Endothelial cell of umbilical vein (primary cell): ENCODE measurements at regions not wholly inside any gene's neighbourhood (a gene's known extent, or its start where the extent isn't known, plus 50 kb on each side); places are given as distances from the start of the nearest gene placed in this dataset.

Experiments used
- BruUV-seq: library from RNA; stranded (reverse); fragments of 400-500 nt; replicated peaks from 2 replicates; lab custom pipeline; 2021; lab: Mats Ljungman, UMichigan
- CTCF ChIA-PET: fragments of 300-600, 350-600 bp; sonication (Branson Sonifier 250); formaldehyde crosslinking; loops from one replicate; lab custom pipeline; 2021; ENCODE audit warnings: antibody characterized with exemption, inconsistent platforms; lab: Charles Lee
- POLR2A ChIA-PET: fragments of 300-600, 350-600 bp; sonication (Branson Sonifier 250); formaldehyde crosslinking; loops from one replicate; lab custom pipeline; 2021; ENCODE audit warnings: antibody characterized with exemption, inconsistent platforms; lab: Charles Lee
- DNase-seq: peaks from one replicate; pipeline ENCODE4 v3.0.0-alpha.2; 2011; ENCODE audit warnings: low read depth, low spot score
- FAIRE-seq: peaks from 2 replicates; lab custom pipeline; 2011; peaks lifted over from hg19 to GRCh38; lab: Jason Lieb, UNC
- H2AFZ ChIP-seq: 2 replicates; pipeline ENCODE4 v1.6.0; 2012; ENCODE audit warnings: low read depth, low read length, control low read depth, inconsistent platforms
- H3K27ac ChIP-seq: 2 replicates; pipeline ENCODE4 v1.5.1; 2011; ENCODE audit warnings: low read depth, mild to moderate bottlenecking, control low read depth, low read length, moderate library complexity; ENCODE audit not compliant: insufficient read depth
- H3K27me3 ChIP-seq, 2 experiments: 2 replicates each; pipeline versions ENCODE4 v1.6.0 to v1.6.1; 2011; ENCODE audit warnings: low read length in 2 of 2, mixed read lengths in 1 of 2; ENCODE audit not compliant: control insufficient read depth in 2 of 2, insufficient read depth in 2 of 2
- H3K36me3 ChIP-seq, 2 experiments: 2 replicates in 1 of 2; 3 replicates in 1 of 2; pipeline ENCODE4 v1.5.1; 2011; ENCODE audit warnings: low read length in 2 of 2, mild to moderate bottlenecking in 1 of 2, moderate library complexity in 1 of 2; ENCODE audit not compliant: control insufficient read depth in 2 of 2, insufficient read depth in 2 of 2; ENCODE audit errors: extremely low read depth in 1 of 2
- H3K4me1 ChIP-seq: 3 replicates; pipeline ENCODE4 v1.5.1; 2011; ENCODE audit warnings: mild to moderate bottlenecking, low read length; ENCODE audit not compliant: control insufficient read depth, insufficient read depth; ENCODE audit errors: extremely low read depth
- H3K4me2 ChIP-seq: 2 replicates; pipeline ENCODE4 v1.6.1; 2011; ENCODE audit warnings: low read length, control low read depth, mixed read lengths; ENCODE audit not compliant: insufficient read depth
- H3K4me3 ChIP-seq, 3 experiments: fragments of 200-600 bp in 1 of 3; sonication (generic), shearing (Covaris generic) in 1 of 3; replicated peaks in 1 of 3; 2 replicates each; pipeline ENCODE4 v1.5.1; 2011 to 2016; ENCODE audit warnings: control low read depth in 3 of 3, low read length in 3 of 3, mild to moderate bottlenecking in 2 of 3, inconsistent platforms in 1 of 3, low read depth in 1 of 3, moderate library complexity in 1 of 3; ENCODE audit not compliant: insufficient read depth in 1 of 3
- H3K79me2 ChIP-seq: 2 replicates; pipeline ENCODE4 v1.6.0; 2012; ENCODE audit warnings: low read length, inconsistent platforms; ENCODE audit not compliant: control insufficient read depth, insufficient read depth
- H3K9ac ChIP-seq: replicated peaks from 2 replicates; pipeline ENCODE3; 2011; ENCODE audit warnings: low read length, control low read depth; ENCODE audit not compliant: insufficient read depth; ENCODE audit errors: extremely low read depth
- H3K9me1 ChIP-seq: replicated peaks from 3 replicates; pipeline ENCODE4 v1.6.0; 2011; ENCODE audit warnings: mild to moderate bottlenecking, low read length; ENCODE audit not compliant: control insufficient read depth, insufficient read depth; ENCODE audit errors: extremely low read depth
- H3K9me3 ChIP-seq: replicated peaks from 2 replicates; pipeline ENCODE4 v1.5.1; 2012; ENCODE audit warnings: low read length, inconsistent platforms; ENCODE audit not compliant: control insufficient read depth, insufficient read depth
- H4K20me1 ChIP-seq: replicated peaks from 2 replicates; pipeline ENCODE3; 2011; ENCODE audit warnings: mild to moderate bottlenecking, low read length; ENCODE audit not compliant: control insufficient read depth, insufficient read depth; ENCODE audit errors: extremely low read depth
- EZH2 ChIP-seq: IDR thresholded peaks from 2 replicates; pipeline ENCODE4 v1.6.1; 2012; ENCODE audit warnings: borderline replicate concordance, low read depth, mild to moderate bottlenecking, moderate library complexity, low read length, inconsistent platforms; ENCODE audit not compliant: severe bottlenecking
- FOS ChIP-seq: IDR thresholded peaks from 2 replicates; pipeline ENCODE4 v1.6.1; 2011; ENCODE audit warnings: mild to moderate bottlenecking, low read length, moderate library complexity, borderline replicate concordance; ENCODE audit not compliant: insufficient read depth
- GATA2 ChIP-seq: IDR thresholded peaks from 2 replicates; pipeline ENCODE4 v1.7.0; 2011; ENCODE audit warnings: low read depth, mild to moderate bottlenecking, moderate library complexity, mixed read lengths, low read length; ENCODE audit not compliant: insufficient read length, insufficient read depth
- JUN ChIP-seq: IDR thresholded peaks from 2 replicates; pipeline ENCODE4 v1.6.1; 2011; ENCODE audit warnings: borderline replicate concordance, low read depth; ENCODE audit not compliant: insufficient read length, insufficient read depth
- MYC ChIP-seq: IDR thresholded peaks from one replicate; pipeline ENCODE4 v1.6.1; 2011; ENCODE audit warnings: mild to moderate bottlenecking, low read depth, low read length
- POLR2A ChIP-seq: IDR thresholded peaks from 2 replicates; pipeline ENCODE4 v1.6.1; 2012; ENCODE audit warnings: low read depth, mild to moderate bottlenecking, control low read depth, low read length
- POLR2AphosphoS5 ChIP-seq: IDR thresholded peaks from 2 replicates; pipeline ENCODE4 v1.6.1; 2012; ENCODE audit warnings: low read depth, mild to moderate bottlenecking, control low read depth, low read length, moderate library complexity; ENCODE audit not compliant: insufficient read depth
- dilution Hi-C: fragments of 300-500 bp; cut with MboI; formaldehyde crosslinking; loops from one replicate; pipeline ENCODE4 v1.15.0; 2019; ENCODE audit warnings: low sequenced_read_pairs; ENCODE audit not compliant: extremely low pct_ligation_motif_present
- intact Hi-C: fragments of 100-400 bp; cut with micrococcal nuclease; formaldehyde crosslinking; loops from one replicate; pipeline ENCODE4 v1.10.0; 2022
- TF ChIP-seq, protein P1 (sequence below): IDR thresholded peaks from 2 replicates; pipeline ENCODE4 v1.6.1; 2011; ENCODE audit not compliant: insufficient read depth, insufficient read length
- TF ChIP-seq, protein P2 (sequence below), 2 donors: IDR thresholded peaks; 1 replicate in 1 of 2; 2 replicates in 1 of 2; pipeline ENCODE4 v1.5.1; 2011; ENCODE audit warnings: low read length in 2 of 2, mild to moderate bottlenecking in 2 of 2, moderate library complexity in 2 of 2, control low read depth in 1 of 2, inconsistent platforms in 1 of 2, low read depth in 1 of 2; ENCODE audit not compliant: insufficient read depth in 1 of 2; ENCODE audit errors: extremely low read depth in 1 of 2

DNA sequence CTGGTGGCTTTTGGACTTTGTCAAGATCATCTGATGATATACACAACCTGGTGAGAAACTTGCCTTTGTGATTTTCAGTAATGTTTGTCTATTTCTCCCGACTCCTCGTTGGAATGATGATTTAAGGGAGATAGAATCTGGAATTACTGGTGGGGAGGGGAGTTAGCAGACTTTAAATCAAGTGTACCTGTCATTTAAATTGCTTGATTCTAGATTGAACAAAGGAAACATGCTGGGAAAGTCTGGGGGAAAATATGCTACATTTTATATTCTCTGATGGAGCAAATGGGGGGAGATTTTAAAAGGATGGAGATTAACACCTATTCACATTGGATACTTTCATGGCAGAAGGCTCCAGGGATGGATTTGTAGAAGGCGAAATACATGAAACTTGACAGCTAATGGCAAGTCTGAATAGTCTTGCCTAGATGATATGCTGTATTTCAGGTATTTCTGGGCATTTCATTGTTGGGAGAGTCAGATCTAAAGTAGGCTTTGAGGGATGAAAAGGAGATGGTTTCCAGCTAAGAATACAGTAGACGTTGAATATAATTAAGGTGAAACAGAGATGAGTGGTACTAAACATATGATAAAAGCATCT, 189.1 kb upstream of the PDZRN3 start:
- no peaks in the 10 kb centered on the region for H3K27me3 ChIP-seq
- no peaks in the 10 kb centered on the region for H3K9me1 ChIP-seq
- no peak overlapping the region for H3K9ac ChIP-seq
- no peak overlapping the region for H3K27ac ChIP-seq
- no peak overlapping the region for H2AFZ ChIP-seq
- H4K20me1 ChIP-seq: no peaks in the 10 kb centered on the region
- DNase-seq (no peak), FAIRE-seq (no peak)
- TF ChIP-seq, protein P1, sequence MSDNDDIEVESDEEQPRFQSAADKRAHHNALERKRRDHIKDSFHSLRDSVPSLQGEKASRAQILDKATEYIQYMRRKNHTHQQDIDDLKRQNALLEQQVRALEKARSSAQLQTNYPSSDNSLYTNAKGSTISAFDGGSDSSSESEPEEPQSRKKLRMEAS: no peak
- no peak for TF ChIP-seq JUN
- TF ChIP-seq GATA2: no peak
- TF ChIP-seq FOS: no peak
- TF ChIP-seq MYC: no peak
- TF ChIP-seq EZH2: no peak
- no peak for TF ChIP-seq POLR2AphosphoS5
- TF ChIP-seq, protein P2, sequence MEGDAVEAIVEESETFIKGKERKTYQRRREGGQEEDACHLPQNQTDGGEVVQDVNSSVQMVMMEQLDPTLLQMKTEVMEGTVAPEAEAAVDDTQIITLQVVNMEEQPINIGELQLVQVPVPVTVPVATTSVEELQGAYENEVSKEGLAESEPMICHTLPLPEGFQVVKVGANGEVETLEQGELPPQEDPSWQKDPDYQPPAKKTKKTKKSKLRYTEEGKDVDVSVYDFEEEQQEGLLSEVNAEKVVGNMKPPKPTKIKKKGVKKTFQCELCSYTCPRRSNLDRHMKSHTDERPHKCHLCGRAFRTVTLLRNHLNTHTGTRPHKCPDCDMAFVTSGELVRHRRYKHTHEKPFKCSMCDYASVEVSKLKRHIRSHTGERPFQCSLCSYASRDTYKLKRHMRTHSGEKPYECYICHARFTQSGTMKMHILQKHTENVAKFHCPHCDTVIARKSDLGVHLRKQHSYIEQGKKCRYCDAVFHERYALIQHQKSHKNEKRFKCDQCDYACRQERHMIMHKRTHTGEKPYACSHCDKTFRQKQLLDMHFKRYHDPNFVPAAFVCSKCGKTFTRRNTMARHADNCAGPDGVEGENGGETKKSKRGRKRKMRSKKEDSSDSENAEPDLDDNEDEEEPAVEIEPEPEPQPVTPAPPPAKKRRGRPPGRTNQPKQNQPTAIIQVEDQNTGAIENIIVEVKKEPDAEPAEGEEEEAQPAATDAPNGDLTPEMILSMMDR (IDR thresholded peaks at IDR 0.05; ENCODE audit: extremely low read depth in 1 of 2, insufficient read depth in 1 of 2, low read depth in 1 of 2, low read length in 2 of 2): no peak
- TF ChIP-seq POLR2A: no peak
- H3K9me3 ChIP-seq: no peaks in the 10 kb centered on the region
- intact Hi-C loops (no loop called here), dilution Hi-C loops (no loop called here)
- no peak overlapping the region for H3K4me2 ChIP-seq
- H3K36me3 ChIP-seq: no peaks in the 10 kb centered on the region
- H3K4me3 ChIP-seq: no peak overlapping the region
- ChIA-PET CTCF (no interaction called here), POLR2A (no interaction called here)
- H3K4me1 ChIP-seq: no peaks in the 10 kb centered on the region
- H3K79me2 ChIP-seq: no peaks in the 10 kb centered on the region
- BruUV-seq: no TSS peak
